Calu3 (cell line): ENCODE measurements at regions not wholly inside any gene's neighbourhood (a gene's known extent, or its start where the extent isn't known, plus 50 kb on each side); places are given as distances from the start of the nearest gene placed in this dataset.

Source experiments
- BruUV-seq: library from RNA; stranded (reverse); fragments of 400-500 nt; replicated peaks from 2 replicates; lab custom pipeline; 2021; lab: Mats Ljungman, UMichigan
- CTCF ChIA-PET: fragments of 300-600 bp; sonication (Branson Sonifier 250); formaldehyde crosslinking; loops from one replicate; lab custom pipeline; 2022; ENCODE audit warnings: antibody characterized with exemption; lab: Charles Lee
- DNase-seq: peaks from one replicate; pipeline ENCODE4 v3.0.0; 2022
- H3K27ac Mint-ChIP-seq: one replicate; pipeline ENCODE4 v1.8.0; 2022; ENCODE audit warnings: mixed read lengths; ENCODE audit not compliant: unreplicated experiment
- H3K27me3 Mint-ChIP-seq: one replicate; pipeline ENCODE4 v1.8.0; 2022; ENCODE audit warnings: mixed read lengths; ENCODE audit not compliant: unreplicated experiment
- H3K36me3 Mint-ChIP-seq: one replicate; pipeline ENCODE4 v1.8.0; 2022; ENCODE audit warnings: mild to moderate bottlenecking, moderate library complexity, mixed read lengths; ENCODE audit not compliant: insufficient read depth, unreplicated experiment
- H3K4me1 Mint-ChIP-seq: one replicate; pipeline ENCODE4 v1.8.0; 2022; ENCODE audit warnings: mild to moderate bottlenecking, low read depth, mixed read lengths; ENCODE audit not compliant: unreplicated experiment
- H3K4me3 Mint-ChIP-seq: one replicate; pipeline ENCODE4 v1.8.0; 2022; ENCODE audit warnings: mild to moderate bottlenecking, low read depth, moderate library complexity, mixed read lengths; ENCODE audit not compliant: unreplicated experiment
- H3K9me3 Mint-ChIP-seq: one replicate; pipeline ENCODE4 v1.8.0; 2022; ENCODE audit warnings: low read depth, mixed read lengths; ENCODE audit not compliant: unreplicated experiment
- CTCF ChIP-seq: fragments of 200-600 bp; IDR thresholded peaks from one replicate; pipeline ENCODE4 v1.8.0; 2022; ENCODE audit warnings: antibody characterized with exemption; ENCODE audit not compliant: unreplicated experiment
- intact Hi-C: fragments of 100-400 bp; cut with micrococcal nuclease; formaldehyde crosslinking; loops from one replicate; pipeline ENCODE4 v1.10.0; 2022; ENCODE audit not compliant: unreplicated experiment

GRCh38 chr5:123294544-123294943 lies 128.7 kb downstream of the CEP120 start:
- Mint-ChIP-seq H3K27me3 (no peaks in the 10 kb centered on the region), H3K4me3 (no peak overlapping the region), H3K36me3 (no peaks in the 10 kb centered on the region), H3K9me3 (no peaks in the 10 kb centered on the region), H3K4me1 (no peaks in the 10 kb centered on the region), H3K27ac (no peak overlapping the region)
- CTCF ChIA-PET = interaction anchor here (1.1 kb wide), 1 partner anchor 43 kb away, joined by 3 read pairs; no protein-coding TSS in a partner anchor
- intact Hi-C loops = no loop called here
- BruUV-seq = no TSS peak
- DNase-seq = no peak
- no peak for TF ChIP-seq CTCF

- CTCF ChIA-PET = no interaction called here
- Mint-ChIP-seq H3K4me1 (no peaks in the 10 kb centered on the region), H3K27ac (no peak overlapping the region), H3K36me3 (no peaks in the 10 kb centered on the region), H3K27me3 (peaks cover 23% of the 10 kb centered on the region), H3K9me3 (no peaks in the 10 kb centered on the region), H3K4me3 (no peak overlapping the region)
- no peak for TF ChIP-seq CTCF
- BruUV-seq = no TSS peak
- intact Hi-C loops = no loop called here
- no peak for DNase-seq
Measured at GRCh38 chr5:123289210-123289609, 134.0 kb downstream of the CEP120 start.

- no peak for DNase-seq
Measured at GRCh38 chr5:123287881-123288280, 135.3 kb downstream of the CEP120 start.

GRCh38 chr5:123286891-123287290 lies 136.3 kb downstream of the CEP120 start:
- no peak overlapping the region for H3K4me3 Mint-ChIP-seq
- H3K36me3 Mint-ChIP-seq = no peaks in the 10 kb centered on the region
- DNase-seq = no peak
- peaks cover 26% of the 10 kb centered on the region for H3K27me3 Mint-ChIP-seq
- H3K27ac Mint-ChIP-seq = no peak overlapping the region
- no peak for TF ChIP-seq CTCF
- no peaks in the 10 kb centered on the region for H3K9me3 Mint-ChIP-seq
- no peaks in the 10 kb centered on the region for H3K4me1 Mint-ChIP-seq
- CTCF ChIA-PET = no interaction called here
- BruUV-seq = no TSS peak
- intact Hi-C loops = no loop called here

More at GRCh38 chr5:123287881-123288280, 135.3 kb downstream of the CEP120 start:
- CTCF ChIA-PET = no interaction called here
- Mint-ChIP-seq H3K4me3 (no peak overlapping the region), H3K9me3 (no peaks in the 10 kb centered on the region), H3K36me3 (no peaks in the 10 kb centered on the region), H3K27me3 (peaks cover 26% of the 10 kb centered on the region), H3K27ac (no peak overlapping the region), H3K4me1 (no peaks in the 10 kb centered on the region)
- BruUV-seq = no TSS peak
- intact Hi-C loops = no loop called here
- TF ChIP-seq CTCF = no peak
